Lower lobe of right lung (tissue), 2 donors: ENCODE measurements at regions not wholly inside any gene's neighbourhood (a gene's known extent, or its start where the extent isn't known, plus 50 kb on each side); places are given as distances from the start of the nearest gene placed in this dataset.

ENCODE experiments used
- ATAC-seq, 2 donors: fragments of 200-7000 bp; cut with Tn5 transposase; one replicate each; pipeline ENCODE4 v1.9.1; 2020 to 2022; ENCODE audit warnings: mild to moderate bottlenecking in 2 of 2, moderate library complexity in 2 of 2
- DNase-seq: peaks from one replicate; pipeline ENCODE4 v3.0.0-alpha.2; 2020
- H3K27ac ChIP-seq: fragments of 200-600 bp; one replicate; pipeline ENCODE4 v1.8.0; 2022
- H3K27me3 ChIP-seq: fragments of 200-600 bp; one replicate; pipeline ENCODE4 v1.8.0; 2022; ENCODE audit warnings: low read depth
- H3K36me3 ChIP-seq: fragments of 200-600 bp; one replicate; pipeline ENCODE4 v1.8.0; 2022; ENCODE audit warnings: mild to moderate bottlenecking
- H3K4me1 ChIP-seq: fragments of 200-600 bp; one replicate; pipeline ENCODE4 v1.8.0; 2022
- H3K4me3 ChIP-seq: fragments of 200-600 bp; one replicate; pipeline ENCODE4 v1.8.0; 2022; ENCODE audit warnings: mild to moderate bottlenecking
- H3K9me3 ChIP-seq: fragments of 200-600 bp; one replicate; pipeline ENCODE4 v1.8.0; 2022
- intact Hi-C: fragments of 100-400 bp; cut with DNase I; formaldehyde crosslinking; loops from one replicate; pipeline ENCODE4 v1.11.0; 2022
- TF ChIP-seq, protein P1 (sequence below): fragments of 200-600 bp; IDR thresholded peaks from one replicate; pipeline ENCODE4 v1.8.0; 2022; ENCODE audit warnings: antibody characterized with exemption, mild to moderate bottlenecking
- donor health status: DM: no; HTN: yes; CAD: no; lungs with severe emphysema.

DNA sequence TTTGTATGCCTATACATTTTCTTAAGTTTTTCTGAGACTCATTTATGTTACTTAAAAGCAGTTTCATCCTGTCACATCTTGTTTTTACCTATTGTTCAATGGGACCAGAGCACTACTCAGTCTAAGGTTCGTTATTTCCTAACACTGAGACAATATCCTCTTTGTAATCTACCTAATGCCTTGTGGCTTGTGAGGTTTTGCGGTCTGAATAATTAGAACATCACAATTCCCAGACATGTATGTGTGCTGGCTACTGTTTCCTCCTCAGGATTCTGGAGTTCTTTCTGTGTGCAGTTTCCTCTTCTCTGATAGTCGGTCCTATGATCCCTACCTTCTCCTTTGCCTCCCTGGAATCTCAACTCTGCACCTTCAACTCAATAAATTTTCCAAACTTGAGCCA lies 620.2 kb downstream of the ANKRD7 start:
- ATAC-seq: no peak
- TF ChIP-seq, protein P1, sequence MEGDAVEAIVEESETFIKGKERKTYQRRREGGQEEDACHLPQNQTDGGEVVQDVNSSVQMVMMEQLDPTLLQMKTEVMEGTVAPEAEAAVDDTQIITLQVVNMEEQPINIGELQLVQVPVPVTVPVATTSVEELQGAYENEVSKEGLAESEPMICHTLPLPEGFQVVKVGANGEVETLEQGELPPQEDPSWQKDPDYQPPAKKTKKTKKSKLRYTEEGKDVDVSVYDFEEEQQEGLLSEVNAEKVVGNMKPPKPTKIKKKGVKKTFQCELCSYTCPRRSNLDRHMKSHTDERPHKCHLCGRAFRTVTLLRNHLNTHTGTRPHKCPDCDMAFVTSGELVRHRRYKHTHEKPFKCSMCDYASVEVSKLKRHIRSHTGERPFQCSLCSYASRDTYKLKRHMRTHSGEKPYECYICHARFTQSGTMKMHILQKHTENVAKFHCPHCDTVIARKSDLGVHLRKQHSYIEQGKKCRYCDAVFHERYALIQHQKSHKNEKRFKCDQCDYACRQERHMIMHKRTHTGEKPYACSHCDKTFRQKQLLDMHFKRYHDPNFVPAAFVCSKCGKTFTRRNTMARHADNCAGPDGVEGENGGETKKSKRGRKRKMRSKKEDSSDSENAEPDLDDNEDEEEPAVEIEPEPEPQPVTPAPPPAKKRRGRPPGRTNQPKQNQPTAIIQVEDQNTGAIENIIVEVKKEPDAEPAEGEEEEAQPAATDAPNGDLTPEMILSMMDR: no peak

GRCh38 chr7:118845791-118846190 lies 621.3 kb downstream of the ANKRD7 start:
- Histone ChIP-seq H3K4me1 (no peaks in the 10 kb centered on the region), H3K27me3 (no peaks in the 10 kb centered on the region), H3K4me3 (no peak overlapping the region), H3K9me3 (no peaks in the 10 kb centered on the region), H3K36me3 (no peaks in the 10 kb centered on the region), H3K27ac (no peak overlapping the region)
- DNase-seq (no peak), ATAC-seq (no peak)
- intact Hi-C loops: no loop called here
- TF ChIP-seq, protein P1: no peak

More for the DNA sequence above, 620.2 kb downstream of the ANKRD7 start:
- H3K36me3 ChIP-seq: no peaks in the 10 kb centered on the region
- H3K9me3 ChIP-seq: no peaks in the 10 kb centered on the region
- no peak overlapping the region for H3K27ac ChIP-seq
- H3K4me1 ChIP-seq: no peaks in the 10 kb centered on the region
- H3K4me3 ChIP-seq: no peak overlapping the region
- intact Hi-C loops: no loop called here
- H3K27me3 ChIP-seq: no peaks in the 10 kb centered on the region
- no peak for DNase-seq

DNA sequence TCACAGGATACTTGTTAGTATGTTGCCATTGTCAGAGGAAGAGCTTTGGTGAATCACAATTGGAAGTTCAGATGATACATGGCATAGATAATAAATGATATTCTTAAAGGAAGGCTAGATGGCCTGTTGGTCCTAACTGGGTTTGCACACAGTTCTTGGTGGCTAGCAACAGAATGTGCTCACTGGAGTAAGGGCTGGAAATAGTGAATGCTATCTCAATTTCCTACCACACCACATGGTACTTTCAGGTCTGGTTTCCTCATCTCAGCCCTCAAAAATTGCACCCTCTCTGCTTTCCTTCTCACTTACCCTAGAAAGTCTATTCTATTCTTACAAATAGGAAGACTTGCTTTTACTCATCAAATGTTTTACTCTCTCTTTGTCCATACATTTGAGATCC lies 622.5 kb downstream of the ANKRD7 start:
- Histone ChIP-seq H3K4me1 (no peaks in the 10 kb centered on the region), H3K9me3 (no peaks in the 10 kb centered on the region), H3K4me3 (no peak overlapping the region), H3K36me3 (no peaks in the 10 kb centered on the region), H3K27ac (no peak overlapping the region), H3K27me3 (no peaks in the 10 kb centered on the region)
- ATAC-seq (no peak), DNase-seq (no peak)
- TF ChIP-seq, protein P1: no peak
- intact Hi-C loops: no loop called here

DNA sequence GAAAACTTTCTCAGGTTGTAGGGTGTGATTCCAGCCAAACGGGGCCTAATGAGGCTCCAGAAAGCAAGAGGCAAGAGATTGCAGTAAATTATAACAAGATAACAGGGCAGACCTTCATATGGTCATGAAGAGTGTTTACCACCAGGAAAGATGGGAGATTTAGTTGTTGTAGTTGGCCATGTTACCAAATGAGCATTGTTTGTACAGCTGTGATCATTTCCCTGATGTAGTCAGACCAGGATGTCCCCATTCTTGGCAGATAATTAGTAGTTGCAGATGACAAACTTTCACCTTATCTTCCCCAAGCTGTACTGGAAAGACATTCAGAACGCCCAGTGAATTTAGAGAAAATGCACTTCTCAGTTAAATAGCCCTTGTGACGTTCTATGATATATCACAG lies 630.8 kb downstream of the ANKRD7 start:
- Histone ChIP-seq H3K9me3 (no peaks in the 10 kb centered on the region), H3K27ac (no peak overlapping the region), H3K36me3 (no peaks in the 10 kb centered on the region), H3K27me3 (no peaks in the 10 kb centered on the region), H3K4me1 (no peaks in the 10 kb centered on the region), H3K4me3 (no peak overlapping the region)
- TF ChIP-seq, protein P1: no peak
- DNase-seq: no peak
- ATAC-seq: no peak
- intact Hi-C loops: no loop called here

DNA sequence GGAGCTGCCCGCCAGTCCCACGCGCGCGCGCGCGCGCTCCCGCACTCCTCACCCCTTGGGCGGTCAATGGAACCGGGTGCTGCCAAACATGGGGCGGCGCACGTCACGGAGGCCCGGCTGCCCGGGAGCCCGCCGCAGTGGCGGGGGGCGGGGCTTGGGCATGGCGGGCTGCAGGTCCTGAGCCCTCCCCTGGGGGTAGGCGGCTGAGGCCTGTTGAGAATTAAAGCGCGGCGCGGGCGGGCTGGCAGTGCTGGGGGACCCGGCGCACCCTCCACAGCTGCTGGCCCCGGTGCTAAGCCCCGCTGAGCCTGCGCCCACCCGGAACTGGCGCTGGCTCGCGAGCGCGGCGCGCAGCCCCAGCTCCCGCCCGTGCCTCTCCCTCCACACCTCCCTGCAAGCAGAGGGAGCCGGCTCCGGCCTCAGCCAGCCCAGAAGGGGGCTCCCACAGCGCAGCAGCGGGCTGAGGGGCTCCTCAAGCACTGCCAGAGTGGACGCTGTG lies 634.2 kb downstream of the ANKRD7 start:
- Histone ChIP-seq H3K27ac (no peak overlapping the region), H3K9me3 (no peaks in the 10 kb centered on the region), H3K36me3 (no peaks in the 10 kb centered on the region), H3K4me3 (no peak overlapping the region), H3K27me3 (no peaks in the 10 kb centered on the region), H3K4me1 (no peaks in the 10 kb centered on the region)
- DNase-seq (peak; percentile 38), ATAC-seq (peak in 1 of 2 donors; percentile 49)
- TF ChIP-seq, protein P1: no peak
- intact Hi-C loops: no loop called here

GRCh38 chr7:118861581-118861980 lies 637.1 kb downstream of the ANKRD7 start:
- intact Hi-C loops: no loop called here
- H3K36me3 ChIP-seq: no peaks in the 10 kb centered on the region
- no peak for ATAC-seq
- H3K9me3 ChIP-seq: no peaks in the 10 kb centered on the region
- H3K4me1 ChIP-seq: no peaks in the 10 kb centered on the region
- no peak overlapping the region for H3K27ac ChIP-seq
- TF ChIP-seq, protein P1: no peak
- H3K4me3 ChIP-seq: no peak overlapping the region
- no peaks in the 10 kb centered on the region for H3K27me3 ChIP-seq
- DNase-seq: no peak
